NCI-H748 (cell line): ENCODE measurements at regions not wholly inside any gene's neighbourhood (a gene's known extent, or its start where the extent isn't known, plus 50 kb on each side); places are given as distances from the start of the nearest gene placed in this dataset.

Experiments used
- DNase-seq: peaks from one replicate; lab custom pipeline; 2025; ENCODE audit not compliant: unreplicated experiment; lab: John Stamatoyannopoulos, UW

- no peak for DNase-seq
These were observed 190.9 kb downstream of the FAT4 start for GRCh38 chr4:125505621-125506020.

DNA sequence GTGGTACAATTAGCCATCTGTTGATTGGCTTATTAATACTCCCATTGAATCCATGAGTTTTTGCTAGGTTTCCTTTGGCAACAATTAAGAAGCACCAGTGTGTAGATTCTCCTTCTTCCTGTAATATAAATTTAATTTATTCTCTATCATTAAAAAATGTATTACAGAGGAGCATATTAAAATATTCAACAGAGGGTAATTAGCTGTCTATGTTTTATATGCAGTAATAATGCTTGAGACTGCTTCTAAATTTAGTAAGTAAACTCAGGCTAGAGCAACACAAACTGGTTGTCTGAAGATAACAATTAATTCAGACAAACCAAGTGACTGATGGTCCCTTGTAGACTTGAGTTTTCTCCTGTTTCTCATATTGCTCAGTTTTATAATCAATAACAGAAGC lies 192.4 kb downstream of the FAT4 start:
- DNase-seq: no peak

- no peak for DNase-seq
These were observed 197.0 kb downstream of the FAT4 start for GRCh38 chr4:125511715-125512114.

GRCh38 chr4:125515016-125515415 lies 200.3 kb downstream of the FAT4 start:
- DNase-seq: no peak

- no peak for DNase-seq
These were observed 203.1 kb downstream of the FAT4 start for GRCh38 chr4:125517831-125518230.

DNA sequence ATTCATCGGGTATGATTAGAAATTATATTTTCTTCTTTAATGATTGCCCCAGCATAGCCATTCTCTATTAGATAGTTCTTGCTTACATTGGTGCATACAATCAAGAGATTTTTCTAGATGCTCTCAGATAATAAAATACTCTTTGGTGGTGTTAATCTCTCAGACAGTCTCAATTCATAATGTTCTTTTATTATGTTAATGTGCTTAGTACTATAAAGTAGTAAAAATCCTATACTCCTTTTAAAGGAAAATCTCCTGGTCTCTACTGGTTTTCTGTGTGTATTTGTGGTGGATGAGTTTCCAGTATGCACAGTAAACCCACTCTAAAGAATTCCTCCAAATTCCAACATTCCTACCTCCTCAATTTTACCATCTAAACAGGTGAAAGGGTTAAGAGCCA lies 203.5 kb downstream of the FAT4 start:
- no peak for DNase-seq

- DNase-seq: no peak
These were observed 204.8 kb downstream of the FAT4 start for GRCh38 chr4:125519371-125520146.

- DNase-seq: no peak
These were observed 205.7 kb downstream of the FAT4 start for GRCh38 chr4:125520258-125520990.

DNA sequence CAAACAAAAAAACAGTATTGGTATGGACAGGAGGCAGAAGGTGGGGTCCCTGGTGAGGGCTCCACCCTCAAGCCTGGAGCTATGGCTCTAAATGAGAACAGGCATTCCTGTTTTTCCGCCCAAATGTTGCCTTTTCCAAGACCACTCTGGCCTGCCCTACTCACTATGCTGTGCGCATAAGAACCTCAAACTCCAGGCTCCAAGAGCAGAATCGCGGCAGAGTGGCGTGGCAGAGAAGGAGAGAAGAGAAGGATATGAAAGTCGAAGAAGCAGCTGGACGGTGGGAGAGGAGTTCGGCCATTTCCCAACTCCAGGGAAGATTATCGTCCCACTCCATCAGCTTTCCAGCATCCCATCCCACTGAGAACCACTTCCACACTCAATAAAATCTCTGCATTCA lies 207.8 kb downstream of the FAT4 start:
- DNase-seq: no peak

DNA sequence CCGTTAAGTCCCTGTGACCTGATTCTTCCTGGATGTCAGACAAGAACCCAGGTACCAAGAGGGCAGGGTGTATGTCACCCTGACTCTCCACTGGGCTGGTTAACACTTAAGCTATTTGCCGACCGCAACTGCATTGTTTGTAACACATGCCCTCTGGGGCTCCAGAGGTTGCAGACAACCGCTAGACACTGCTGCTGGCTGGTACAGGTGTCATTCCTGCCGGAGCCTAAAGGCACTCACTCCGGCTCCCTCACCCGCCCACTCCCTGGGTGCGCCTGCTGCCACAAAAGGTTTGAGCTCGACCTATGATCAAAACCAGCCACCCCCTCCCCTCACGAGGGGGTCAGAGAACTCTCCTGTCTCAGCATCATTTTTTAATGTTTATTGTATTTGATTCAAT lies 208.2 kb downstream of the FAT4 start:
- peak; percentile 27 for DNase-seq

DNA sequence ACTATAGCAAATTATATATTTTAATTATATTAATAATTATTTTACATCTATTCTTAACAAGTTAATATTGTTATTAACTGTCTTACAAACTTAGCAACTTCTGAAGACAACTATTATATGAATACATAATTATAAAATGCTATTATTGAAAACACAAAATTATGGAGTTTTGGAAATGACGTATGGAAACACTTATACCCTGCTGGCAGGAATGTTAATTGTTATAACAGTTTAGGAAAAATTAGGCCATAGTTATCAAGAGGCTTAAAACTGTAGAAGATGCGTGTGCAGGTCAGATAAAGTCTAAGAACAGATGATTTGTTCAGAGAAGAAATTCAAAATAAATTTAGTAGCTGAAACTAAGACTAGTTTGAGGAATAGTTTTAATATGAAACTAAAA lies 211.7 kb downstream of the FAT4 start:
- no peak for DNase-seq

DNA sequence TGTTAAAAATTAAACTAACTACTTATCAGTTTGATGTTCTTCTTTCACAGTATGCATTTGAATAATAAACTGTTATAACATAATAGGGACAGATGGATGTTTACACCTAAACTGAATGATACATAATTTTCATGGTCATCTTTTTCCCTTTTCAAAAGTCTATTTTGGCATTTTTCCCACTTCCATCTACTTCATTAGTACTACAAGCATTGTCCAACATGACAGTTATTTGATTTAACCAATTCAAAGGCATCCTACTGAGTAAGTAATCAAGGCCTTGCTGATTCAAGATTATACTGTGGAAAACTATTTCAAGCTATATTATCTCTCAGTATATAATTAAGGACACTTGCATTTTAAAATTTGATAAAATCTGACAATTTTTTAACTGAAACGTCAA lies 212.9 kb downstream of the FAT4 start:
- peak; percentile 78 for DNase-seq

- DNase-seq: no peak
These were observed 214.3 kb downstream of the FAT4 start for GRCh38 chr4:125529071-125529470.

GRCh38 chr4:125538670-125539069 lies 223.9 kb downstream of the FAT4 start:
- no peak for DNase-seq

DNA sequence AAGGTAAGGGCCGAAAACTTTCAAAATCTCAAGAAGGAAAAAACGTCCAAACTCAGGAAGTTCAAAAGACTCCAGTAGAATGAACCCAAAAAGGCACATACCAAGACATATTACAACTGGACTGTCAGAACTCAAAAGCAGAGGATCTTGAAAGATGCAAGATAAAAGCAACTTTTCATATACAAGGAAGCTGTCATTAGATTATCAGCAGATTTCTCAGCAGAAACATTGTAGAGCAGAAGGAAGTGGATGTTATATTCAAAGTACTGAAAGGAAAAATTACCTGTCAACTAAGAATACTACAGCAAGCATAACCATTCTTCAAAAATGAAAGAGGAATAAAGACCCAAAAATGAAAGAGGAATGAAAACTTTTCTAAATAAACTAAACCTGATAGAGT lies 224.9 kb downstream of the FAT4 start:
- DNase-seq: no peak

GRCh38 chr4:125541836-125542385 lies 227.2 kb downstream of the FAT4 start:
- DNase-seq: no peak

GRCh38 chr4:125546272-125546671 lies 231.5 kb downstream of the FAT4 start:
- no peak for DNase-seq

GRCh38 chr4:125547836-125548235 lies 233.1 kb downstream of the FAT4 start:
- DNase-seq: no peak

DNA sequence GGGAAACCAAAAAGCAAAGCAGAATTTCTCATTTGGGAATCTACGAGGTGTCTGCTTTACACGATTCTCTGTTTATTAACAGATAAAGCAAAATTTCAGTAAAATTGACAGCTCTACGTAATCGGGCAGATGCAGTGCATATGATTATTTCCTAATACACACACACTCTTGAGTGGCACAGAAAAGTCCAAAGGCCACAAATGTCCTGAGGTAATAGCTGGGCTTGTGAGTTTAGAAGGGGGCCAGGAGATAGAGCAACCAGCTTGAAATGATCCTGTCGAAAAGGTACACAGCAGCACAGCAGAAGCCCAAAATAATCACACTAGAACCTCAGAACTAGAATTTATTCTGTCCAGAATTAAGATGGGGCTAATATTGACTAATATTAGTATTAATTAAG lies 236.0 kb downstream of the FAT4 start:
- no peak for DNase-seq

GRCh38 chr4:125551466-125551865 lies 236.7 kb downstream of the FAT4 start:
- no peak for DNase-seq

GRCh38 chr4:125551967-125552366 lies 237.2 kb downstream of the FAT4 start:
- no peak for DNase-seq

DNA sequence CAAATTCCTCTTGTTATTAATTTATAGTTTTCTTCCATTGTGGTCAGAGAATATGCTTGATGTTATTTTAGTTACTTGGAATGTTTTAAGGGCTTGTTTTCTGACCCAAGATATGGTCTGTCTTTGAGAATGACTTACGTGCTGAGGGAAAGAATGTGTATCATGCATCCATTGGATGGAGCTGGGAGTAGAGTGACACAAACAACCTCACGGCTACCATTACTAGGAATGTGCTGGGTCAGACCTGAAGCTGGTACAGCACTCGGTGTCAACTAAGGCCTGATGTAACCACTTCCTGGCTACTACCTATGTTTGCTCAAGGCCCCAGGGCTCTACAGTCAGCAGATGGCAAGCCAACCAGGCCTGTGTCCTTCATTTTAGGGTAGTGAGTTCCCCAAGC lies 257.8 kb downstream of the FAT4 start:
- DNase-seq: no peak
